ENCODE measurements at regions not wholly inside any gene's neighbourhood (a gene's known extent, or its start where the extent isn't known, plus 50 kb on each side); places are given as distances from the start of the nearest gene placed in this dataset.

DNA sequence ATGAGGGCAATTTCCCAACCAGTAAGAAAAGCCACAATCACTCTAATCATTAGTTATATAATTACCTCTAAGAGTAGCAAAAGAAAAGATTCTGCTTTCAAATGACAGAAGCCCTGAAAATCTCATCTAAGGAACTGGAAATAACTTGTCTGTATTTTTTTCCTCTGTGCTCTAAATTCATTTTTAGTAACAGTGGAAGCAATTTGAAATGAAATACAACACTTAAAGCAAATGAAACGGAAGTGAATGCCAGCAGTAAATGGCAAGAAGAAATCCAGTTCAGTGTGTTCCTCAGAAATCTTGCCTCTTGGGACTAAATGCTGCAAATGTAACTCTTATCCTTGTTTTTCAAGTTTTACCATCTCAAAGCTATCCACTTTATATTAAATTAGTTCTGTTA is 294.9 kb downstream of the TAF11L14 start:
- TF ChIP-seq, protein P1, sequence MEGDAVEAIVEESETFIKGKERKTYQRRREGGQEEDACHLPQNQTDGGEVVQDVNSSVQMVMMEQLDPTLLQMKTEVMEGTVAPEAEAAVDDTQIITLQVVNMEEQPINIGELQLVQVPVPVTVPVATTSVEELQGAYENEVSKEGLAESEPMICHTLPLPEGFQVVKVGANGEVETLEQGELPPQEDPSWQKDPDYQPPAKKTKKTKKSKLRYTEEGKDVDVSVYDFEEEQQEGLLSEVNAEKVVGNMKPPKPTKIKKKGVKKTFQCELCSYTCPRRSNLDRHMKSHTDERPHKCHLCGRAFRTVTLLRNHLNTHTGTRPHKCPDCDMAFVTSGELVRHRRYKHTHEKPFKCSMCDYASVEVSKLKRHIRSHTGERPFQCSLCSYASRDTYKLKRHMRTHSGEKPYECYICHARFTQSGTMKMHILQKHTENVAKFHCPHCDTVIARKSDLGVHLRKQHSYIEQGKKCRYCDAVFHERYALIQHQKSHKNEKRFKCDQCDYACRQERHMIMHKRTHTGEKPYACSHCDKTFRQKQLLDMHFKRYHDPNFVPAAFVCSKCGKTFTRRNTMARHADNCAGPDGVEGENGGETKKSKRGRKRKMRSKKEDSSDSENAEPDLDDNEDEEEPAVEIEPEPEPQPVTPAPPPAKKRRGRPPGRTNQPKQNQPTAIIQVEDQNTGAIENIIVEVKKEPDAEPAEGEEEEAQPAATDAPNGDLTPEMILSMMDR (IDR thresholded peaks at IDR 0.05), result no peak
- no peak for TF ChIP-seq POLR2A (IDR thresholded peaks at IDR 0.05)

All from vagina (tissue), 2 donors.